ENCODE measurements at regions not wholly inside any gene's neighbourhood (a gene's known extent, or its start where the extent isn't known, plus 50 kb on each side); places are given as distances from the start of the nearest gene placed in this dataset.
"Not testable (repeated sequence)": the region's sequence is repeated elsewhere in the genome, so short reads cannot be mapped to it uniquely, and the experiment has no call there.

- no peak for DNase-seq (ENCODE audit: low read depth)
Observed at GRCh38 chr2:160550048-160550447, 56.4 kb upstream of the RBMS1 start.

- DNase-seq (ENCODE audit: low read depth) = no peak
Observed at GRCh38 chr2:160551259-160551658, 57.7 kb upstream of the RBMS1 start.

GRCh38 chr2:160555420-160556071 is 61.9 kb upstream of the RBMS1 start:
- DNase-seq (ENCODE audit: low read depth) = no peak

GRCh38 chr2:160557903-160558302 is 64.3 kb upstream of the RBMS1 start:
- DNase-seq (ENCODE audit: low read depth) = no peak

GRCh38 chr2:160558531-160558930 is 64.9 kb upstream of the RBMS1 start:
- no peak for DNase-seq (ENCODE audit: low read depth)

GRCh38 chr2:160561551-160562295 is 68.1 kb upstream of the RBMS1 start:
- peak; percentile 31 for DNase-seq (ENCODE audit: low read depth)

- no peak for DNase-seq (ENCODE audit: low read depth)
Observed at GRCh38 chr2:160562730-160563129, 69.1 kb upstream of the RBMS1 start.

GRCh38 chr2:160564591-160564990 is 71.0 kb upstream of the RBMS1 start:
- DNase-seq (ENCODE audit: low read depth) = no peak

GRCh38 chr2:160565099-160565845 is 71.7 kb upstream of the RBMS1 start:
- no peak for DNase-seq (ENCODE audit: low read depth)

GRCh38 chr2:160566717-160567116 is 73.1 kb upstream of the RBMS1 start:
- DNase-seq (ENCODE audit: low read depth) = peak; percentile 40

- DNase-seq (ENCODE audit: low read depth) = no peak
Observed at GRCh38 chr2:160568856-160569255, 75.2 kb upstream of the RBMS1 start.

GRCh38 chr2:160570376-160570775 is 76.8 kb upstream of the RBMS1 start:
- DNase-seq (ENCODE audit: low read depth) = no peak

- DNase-seq (ENCODE audit: low read depth) = peak; percentile 85
Observed at GRCh38 chr2:160574468-160575140, 81.0 kb upstream of the RBMS1 start.

GRCh38 chr2:160575368-160575767 is 81.8 kb upstream of the RBMS1 start:
- no peak for DNase-seq (ENCODE audit: low read depth)

GRCh38 chr2:160576054-160576499 is 82.5 kb upstream of the RBMS1 start:
- DNase-seq (ENCODE audit: low read depth) = no peak

GRCh38 chr2:160577081-160577480 is 83.5 kb upstream of the RBMS1 start:
- DNase-seq (ENCODE audit: low read depth) = not testable (repeated sequence)

GRCh38 chr2:160581035-160581434 is 87.4 kb upstream of the RBMS1 start:
- DNase-seq (ENCODE audit: low read depth) = no peak

GRCh38 chr2:160581448-160581847 is 87.8 kb upstream of the RBMS1 start:
- DNase-seq (ENCODE audit: low read depth) = no peak

GRCh38 chr2:160582081-160582480 is 88.5 kb upstream of the RBMS1 start:
- DNase-seq (ENCODE audit: low read depth) = no peak

GRCh38 chr2:160582490-160583145 is 89.0 kb upstream of the RBMS1 start:
- DNase-seq (ENCODE audit: low read depth) = peak; percentile 90

- DNase-seq (ENCODE audit: low read depth) = no peak
Observed at GRCh38 chr2:160583146-160583535, 89.5 kb upstream of the RBMS1 start.

All from renal cortical epithelial cell (primary cell).